HG03571 (cell line): ENCODE measurements at regions not wholly inside any gene's neighbourhood (a gene's known extent, or its start where the extent isn't known, plus 50 kb on each side); places are given as distances from the start of the nearest gene placed in this dataset.

ENCODE experiments used
- ATAC-seq: cut with Tn5 transposase; IDR thresholded peaks from one replicate; pipeline ENCODE4 v1.9.1; 2021; ENCODE audit not compliant: unreplicated experiment

GRCh38 chr10:28810057-28810870, 132.9 kb downstream of the BAMBI start:
- no peak for ATAC-seq

GRCh38 chr10:28811639-28812349, 134.5 kb downstream of the BAMBI start:
- no peak for ATAC-seq

GRCh38 chr10:28812384-28813372, 135.4 kb downstream of the BAMBI start:
- ATAC-seq: no peak

GRCh38 chr10:28815681-28816080, 138.4 kb downstream of the BAMBI start:
- no peak for ATAC-seq

GRCh38 chr10:28822719-28823464, 145.6 kb downstream of the BAMBI start:
- ATAC-seq: no peak

- no peak for ATAC-seq
Measured at GRCh38 chr10:28823501-28824075, 146.3 kb downstream of the BAMBI start.

- no peak for ATAC-seq
Measured at GRCh38 chr10:28833313-28833712, 156.0 kb downstream of the BAMBI start.

- ATAC-seq: no peak
Measured at GRCh38 chr10:28836435-28836743, 159.1 kb downstream of the BAMBI start.

- ATAC-seq: no peak
Measured at GRCh38 chr10:28837613-28838390, 160.5 kb downstream of the BAMBI start.

- no peak for ATAC-seq
Measured at GRCh38 chr10:28838908-28839307, 161.6 kb downstream of the BAMBI start.

- no peak for ATAC-seq
Measured at GRCh38 chr10:28839600-28840007, 162.3 kb downstream of the BAMBI start.

GRCh38 chr10:28840202-28840601, 162.9 kb downstream of the BAMBI start:
- no peak for ATAC-seq

- no peak for ATAC-seq
Measured at GRCh38 chr10:28840971-28841370, 163.7 kb downstream of the BAMBI start.

- ATAC-seq: no peak
Measured at GRCh38 chr10:28841625-28842024, 164.3 kb downstream of the BAMBI start.

GRCh38 chr10:28842321-28842720, 165.0 kb downstream of the BAMBI start:
- no peak for ATAC-seq

- ATAC-seq: no peak
Measured at GRCh38 chr10:28845009-28845682, 167.8 kb downstream of the BAMBI start.

GRCh38 chr10:28849309-28849708, 172.0 kb downstream of the BAMBI start:
- no peak for ATAC-seq

- no peak for ATAC-seq
Measured at GRCh38 chr10:28849821-28850220, 172.5 kb downstream of the BAMBI start.

- ATAC-seq: no peak
Measured at GRCh38 chr10:28850784-28851183, 173.5 kb downstream of the BAMBI start.
